Choroid plexus epithelial cell (primary cell): ENCODE measurements at regions not wholly inside any gene's neighbourhood (a gene's known extent, or its start where the extent isn't known, plus 50 kb on each side); places are given as distances from the start of the nearest gene placed in this dataset.
"Not testable (repeated sequence)": the region's sequence is repeated elsewhere in the genome, so short reads cannot be mapped to it uniquely, and the experiment has no call there.

Source experiments
- DNase-seq: peaks from one replicate; pipeline ENCODE4 v3.0.0-alpha.2; 2010; ENCODE audit warnings: low read depth
- H3K4me3 ChIP-seq: 2 replicates; pipeline ENCODE4 v1.5.1; 2011; ENCODE audit warnings: low read depth, mild to moderate bottlenecking, control low read depth, low read length, moderate library complexity
- TF ChIP-seq, protein P1 (sequence below): conservative IDR thresholded peaks from 2 replicates; pipeline ENCODE4 v1.5.1; 2011; ENCODE audit warnings: low read depth, mild to moderate bottlenecking, control low read depth, inconsistent platforms, low read length, moderate library complexity

DNA sequence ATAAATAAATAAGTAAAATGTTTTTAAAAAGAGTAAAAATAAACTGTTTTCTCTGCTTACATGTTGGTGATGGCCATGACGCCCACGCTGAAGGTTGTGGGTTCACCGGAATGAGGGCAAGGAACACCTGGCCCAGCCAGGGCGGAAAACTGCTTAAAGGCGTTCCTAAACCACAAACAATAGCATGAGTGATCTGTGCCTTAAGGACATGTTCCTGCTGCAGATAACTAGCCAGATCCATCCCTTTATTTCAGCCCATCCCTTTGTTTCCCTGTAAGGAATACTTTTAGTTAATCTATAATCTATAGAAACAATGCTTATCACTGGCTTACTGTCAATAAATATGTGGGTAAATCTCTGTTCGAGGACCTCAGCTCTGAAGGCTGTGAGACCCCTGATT is 63.3 kb upstream of the CEP78 start:
- not testable (repeated sequence) for H3K4me3 ChIP-seq, DNase-seq

GRCh38 chr9:78171651-78172050 is 64.2 kb upstream of the CEP78 start:
- no peak overlapping the region for H3K4me3 ChIP-seq
- no peak for DNase-seq
- TF ChIP-seq, protein P1, sequence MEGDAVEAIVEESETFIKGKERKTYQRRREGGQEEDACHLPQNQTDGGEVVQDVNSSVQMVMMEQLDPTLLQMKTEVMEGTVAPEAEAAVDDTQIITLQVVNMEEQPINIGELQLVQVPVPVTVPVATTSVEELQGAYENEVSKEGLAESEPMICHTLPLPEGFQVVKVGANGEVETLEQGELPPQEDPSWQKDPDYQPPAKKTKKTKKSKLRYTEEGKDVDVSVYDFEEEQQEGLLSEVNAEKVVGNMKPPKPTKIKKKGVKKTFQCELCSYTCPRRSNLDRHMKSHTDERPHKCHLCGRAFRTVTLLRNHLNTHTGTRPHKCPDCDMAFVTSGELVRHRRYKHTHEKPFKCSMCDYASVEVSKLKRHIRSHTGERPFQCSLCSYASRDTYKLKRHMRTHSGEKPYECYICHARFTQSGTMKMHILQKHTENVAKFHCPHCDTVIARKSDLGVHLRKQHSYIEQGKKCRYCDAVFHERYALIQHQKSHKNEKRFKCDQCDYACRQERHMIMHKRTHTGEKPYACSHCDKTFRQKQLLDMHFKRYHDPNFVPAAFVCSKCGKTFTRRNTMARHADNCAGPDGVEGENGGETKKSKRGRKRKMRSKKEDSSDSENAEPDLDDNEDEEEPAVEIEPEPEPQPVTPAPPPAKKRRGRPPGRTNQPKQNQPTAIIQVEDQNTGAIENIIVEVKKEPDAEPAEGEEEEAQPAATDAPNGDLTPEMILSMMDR = no peak

DNA sequence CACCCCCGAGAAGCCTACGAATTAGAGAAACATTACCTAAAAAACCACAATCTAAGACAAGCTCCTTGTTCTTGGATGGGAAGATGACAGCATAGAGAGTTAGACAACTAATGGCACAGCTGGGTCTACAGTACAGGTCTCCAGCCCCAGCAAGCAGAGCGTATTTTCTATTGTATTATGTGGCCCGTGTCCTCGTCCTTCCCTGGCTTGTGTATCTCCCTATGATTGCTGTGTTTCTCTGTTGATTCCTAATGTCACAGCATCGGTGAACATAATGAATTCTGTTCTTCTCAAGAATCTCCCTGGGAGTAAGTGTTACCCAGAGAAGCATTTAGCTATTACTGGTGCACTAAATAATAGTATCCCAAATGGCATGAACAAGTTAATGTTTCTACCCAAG is 66.8 kb upstream of the CEP78 start:
- DNase-seq = no peak
- TF ChIP-seq, protein P1 = no peak
- no peak overlapping the region for H3K4me3 ChIP-seq

- peak; percentile 40 for DNase-seq
- TF ChIP-seq, protein P1 = no peak
- H3K4me3 ChIP-seq = no peak overlapping the region
Measured at GRCh38 chr9:78167356-78167755, 68.5 kb upstream of the CEP78 start.

- no peak for DNase-seq
- H3K4me3 ChIP-seq = no peak overlapping the region
- TF ChIP-seq, protein P1 = no peak
Measured at GRCh38 chr9:78163834-78164233, 72.0 kb upstream of the CEP78 start.

DNA sequence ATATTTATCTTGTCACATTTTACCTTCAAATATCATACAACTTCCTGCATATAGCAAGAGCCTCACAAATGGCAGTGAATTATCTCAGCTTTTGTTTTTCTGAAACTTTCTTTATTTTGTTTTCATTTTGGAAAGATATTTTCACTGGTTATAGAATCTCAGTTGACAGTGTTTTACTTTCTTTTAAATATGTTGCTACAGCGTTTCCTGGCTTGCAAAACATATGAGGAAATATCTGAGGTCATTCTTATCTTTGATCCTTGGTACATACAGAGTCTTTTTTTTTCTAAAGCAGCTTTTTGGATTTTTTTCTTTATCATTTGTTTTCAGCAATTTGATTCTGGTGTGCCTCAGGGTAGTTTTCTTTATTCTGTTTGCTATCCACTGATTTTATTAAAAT is 77.6 kb upstream of the CEP78 start:
- no peak overlapping the region for H3K4me3 ChIP-seq
- TF ChIP-seq, protein P1 = no peak
- peak; percentile 51 for DNase-seq

- TF ChIP-seq, protein P1 = no peak
- H3K4me3 ChIP-seq = no peak overlapping the region
- no peak for DNase-seq
Measured at GRCh38 chr9:78150983-78151356, 84.9 kb upstream of the CEP78 start.
